HFF-Myc (cell line): ENCODE measurements at regions not wholly inside any gene's neighbourhood (a gene's known extent, or its start where the extent isn't known, plus 50 kb on each side); places are given as distances from the start of the nearest gene placed in this dataset.

Experiments
- DNase-seq: peaks from one replicate; pipeline ENCODE4 v3.0.0-alpha.2; 2011; ENCODE audit warnings: low read depth; ENCODE audit errors: extremely low read depth
- H3K4me3 ChIP-seq: replicated peaks from 2 replicates; pipeline ENCODE4 v1.5.1; 2011; ENCODE audit warnings: low read depth, mild to moderate bottlenecking, control low read depth, low read length
- TF ChIP-seq, protein P1 (sequence below): IDR thresholded peaks from 2 replicates; pipeline ENCODE4 v1.5.1; 2012; ENCODE audit warnings: mild to moderate bottlenecking, low read depth, low read length, control low read depth; ENCODE audit errors: missing control alignments

DNA sequence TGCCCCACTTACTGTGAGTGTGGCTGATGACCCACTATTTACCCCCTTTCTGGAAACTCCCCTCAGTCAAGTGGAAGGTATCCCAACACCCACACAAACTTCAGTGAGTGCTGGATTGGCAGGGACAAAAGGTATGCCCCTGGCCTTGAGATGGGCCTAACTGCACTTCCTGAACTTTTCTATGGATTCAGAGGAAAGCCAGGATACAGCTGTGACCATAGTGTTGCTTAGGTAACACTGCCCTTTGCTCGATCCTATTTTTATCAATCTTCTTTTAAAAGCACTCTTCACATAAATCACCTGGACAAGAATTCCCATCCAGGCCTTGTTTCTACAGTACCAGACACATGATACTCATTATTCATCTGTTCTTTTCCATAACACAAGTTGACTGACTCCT is 671.5 kb upstream of the SLC8A1 start:
- H3K4me3 ChIP-seq, result no peak overlapping the region
- TF ChIP-seq, protein P1, sequence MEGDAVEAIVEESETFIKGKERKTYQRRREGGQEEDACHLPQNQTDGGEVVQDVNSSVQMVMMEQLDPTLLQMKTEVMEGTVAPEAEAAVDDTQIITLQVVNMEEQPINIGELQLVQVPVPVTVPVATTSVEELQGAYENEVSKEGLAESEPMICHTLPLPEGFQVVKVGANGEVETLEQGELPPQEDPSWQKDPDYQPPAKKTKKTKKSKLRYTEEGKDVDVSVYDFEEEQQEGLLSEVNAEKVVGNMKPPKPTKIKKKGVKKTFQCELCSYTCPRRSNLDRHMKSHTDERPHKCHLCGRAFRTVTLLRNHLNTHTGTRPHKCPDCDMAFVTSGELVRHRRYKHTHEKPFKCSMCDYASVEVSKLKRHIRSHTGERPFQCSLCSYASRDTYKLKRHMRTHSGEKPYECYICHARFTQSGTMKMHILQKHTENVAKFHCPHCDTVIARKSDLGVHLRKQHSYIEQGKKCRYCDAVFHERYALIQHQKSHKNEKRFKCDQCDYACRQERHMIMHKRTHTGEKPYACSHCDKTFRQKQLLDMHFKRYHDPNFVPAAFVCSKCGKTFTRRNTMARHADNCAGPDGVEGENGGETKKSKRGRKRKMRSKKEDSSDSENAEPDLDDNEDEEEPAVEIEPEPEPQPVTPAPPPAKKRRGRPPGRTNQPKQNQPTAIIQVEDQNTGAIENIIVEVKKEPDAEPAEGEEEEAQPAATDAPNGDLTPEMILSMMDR, result no peak
- no peak for DNase-seq

- H3K4me3 ChIP-seq, result no peak overlapping the region
- no peak for DNase-seq
- TF ChIP-seq, protein P1, result no peak
Measured at GRCh38 chr2:41127351-41127750, 675.5 kb upstream of the SLC8A1 start.

DNA sequence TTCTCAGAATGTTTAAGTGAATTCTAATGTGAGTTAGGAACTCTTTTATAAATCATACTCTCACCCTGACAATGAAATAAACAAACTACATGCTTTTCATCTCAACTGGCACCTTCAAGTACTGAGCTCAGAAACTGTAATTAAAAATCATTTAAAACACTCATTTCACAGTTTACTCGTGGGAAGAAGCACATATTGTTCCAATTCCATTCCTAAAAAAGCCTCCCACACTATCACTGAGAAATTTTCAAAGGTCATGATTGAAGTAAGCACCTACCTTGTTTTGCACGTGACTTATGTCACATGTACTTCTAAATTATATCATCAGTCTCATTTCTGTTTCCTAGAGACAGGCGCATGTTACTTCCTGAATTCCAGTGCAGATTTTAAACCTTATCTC is 678.1 kb upstream of the SLC8A1 start:
- no peak overlapping the region for H3K4me3 ChIP-seq
- no peak for DNase-seq
- TF ChIP-seq, protein P1, result no peak

GRCh38 chr2:41137031-41137430 is 685.1 kb upstream of the SLC8A1 start:
- TF ChIP-seq, protein P1, result no peak
- H3K4me3 ChIP-seq, result no peak overlapping the region
- DNase-seq, result no peak

DNA sequence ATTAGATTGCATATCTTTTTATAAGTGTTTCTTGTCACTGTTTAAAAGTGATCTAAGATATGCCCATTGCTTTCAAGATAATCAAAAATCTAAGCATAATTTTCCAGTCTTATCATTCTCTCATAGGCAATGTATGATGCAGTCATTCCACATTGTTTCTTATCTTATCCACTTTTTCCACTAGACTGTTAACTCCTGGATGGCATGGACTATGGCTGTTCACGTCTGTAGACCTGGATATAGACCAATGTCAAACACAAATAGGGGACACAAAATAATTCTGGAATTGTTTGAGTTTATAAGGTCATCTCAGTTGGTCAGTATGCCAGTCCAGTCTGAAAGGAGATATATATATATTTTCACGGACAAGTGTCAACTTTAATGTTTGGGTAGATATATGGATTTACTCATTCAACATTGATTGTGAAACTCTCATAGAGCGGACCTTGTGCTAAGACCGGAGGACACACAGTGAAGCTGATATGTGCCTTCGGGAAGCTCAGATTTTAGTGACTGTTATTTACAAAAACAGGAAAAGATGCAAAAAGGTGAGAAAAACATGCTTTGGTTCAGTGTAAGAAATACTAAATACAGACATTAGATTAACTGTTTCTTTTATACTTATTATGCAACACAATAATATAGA is 689.4 kb upstream of the SLC8A1 start:
- TF ChIP-seq, protein P1, result no peak
- no peak overlapping the region for H3K4me3 ChIP-seq
- DNase-seq, result no peak

GRCh38 chr2:41142478-41142877 is 690.6 kb upstream of the SLC8A1 start:
- TF ChIP-seq, protein P1, result no peak
- DNase-seq, result no peak
- no peak overlapping the region for H3K4me3 ChIP-seq

- DNase-seq, result no peak
- H3K4me3 ChIP-seq, result no peak overlapping the region
- TF ChIP-seq, protein P1, result no peak
Measured at GRCh38 chr2:41145066-41145465, 693.2 kb upstream of the SLC8A1 start.
